Ishikawa (cell line): ENCODE measurements at regions not wholly inside any gene's neighbourhood (a gene's known extent, or its start where the extent isn't known, plus 50 kb on each side); places are given as distances from the start of the nearest gene placed in this dataset.

Experiments used
- CEBPB ChIP-seq: IDR thresholded peaks from 2 replicates; pipeline ENCODE4 v1.6.1; 2012
- CREB1 ChIP-seq: IDR thresholded peaks from 2 replicates; pipeline ENCODE4 v1.6.1; 2012; ENCODE audit warnings: low read depth
- EGR1 ChIP-seq: IDR thresholded peaks from 2 replicates; pipeline ENCODE4 v1.6.1; 2012
- EP300 ChIP-seq: IDR thresholded peaks from 2 replicates; pipeline ENCODE4 v1.6.1; 2012; ENCODE audit warnings: borderline replicate concordance
- FOXM1 ChIP-seq: IDR thresholded peaks from 2 replicates; pipeline ENCODE4 v1.6.1; 2012; ENCODE audit warnings: low read depth, borderline replicate concordance
- NFIC ChIP-seq: IDR thresholded peaks from 2 replicates; pipeline ENCODE4 v1.6.1; 2012
- RAD21 ChIP-seq: IDR thresholded peaks from 2 replicates; pipeline ENCODE4 v1.6.1; 2012; ENCODE audit warnings: low read depth
- TAF1 ChIP-seq: IDR thresholded peaks from 2 replicates; pipeline ENCODE4 v1.6.1; 2012; ENCODE audit warnings: low read depth, mild to moderate bottlenecking
- TCF12 ChIP-seq: IDR thresholded peaks from 2 replicates; pipeline ENCODE4 v1.6.1; 2012; ENCODE audit warnings: low read depth
- TEAD4 ChIP-seq: IDR thresholded peaks from 2 replicates; pipeline ENCODE4 v1.6.1; 2012
- YY1 ChIP-seq: IDR thresholded peaks from 2 replicates; pipeline ENCODE4 v1.6.1; 2012; ENCODE audit warnings: low read depth
- ZBTB7A ChIP-seq: IDR thresholded peaks from 2 replicates; pipeline ENCODE4 v1.6.1; 2012; ENCODE audit warnings: low read depth
- TF ChIP-seq, protein P1 (sequence below): IDR thresholded peaks from 2 replicates; pipeline ENCODE4 v1.6.1; 2012; ENCODE audit warnings: low read depth, mild to moderate bottlenecking
- TF ChIP-seq, protein P2 (sequence below): IDR thresholded peaks from 2 replicates; pipeline ENCODE4 v1.6.1; 2012
- TF ChIP-seq, protein P3 (sequence below): IDR thresholded peaks from 2 replicates; pipeline ENCODE4 v1.6.1; 2012

DNA sequence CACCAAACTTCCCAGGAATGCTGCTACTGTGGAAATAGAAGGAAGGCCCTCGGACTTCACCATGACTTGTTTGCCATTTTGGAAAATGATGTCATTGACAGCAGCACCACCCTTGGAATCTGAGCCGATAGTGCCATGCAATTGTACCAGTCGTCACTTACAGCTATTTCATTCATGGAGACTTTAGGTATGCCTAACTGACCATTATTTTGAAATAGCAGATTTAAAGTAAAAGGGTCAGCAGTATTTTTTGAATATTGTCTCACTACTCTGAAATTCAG is 66.0 kb upstream of the ARL8B start:
- TF ChIP-seq, protein P1, sequence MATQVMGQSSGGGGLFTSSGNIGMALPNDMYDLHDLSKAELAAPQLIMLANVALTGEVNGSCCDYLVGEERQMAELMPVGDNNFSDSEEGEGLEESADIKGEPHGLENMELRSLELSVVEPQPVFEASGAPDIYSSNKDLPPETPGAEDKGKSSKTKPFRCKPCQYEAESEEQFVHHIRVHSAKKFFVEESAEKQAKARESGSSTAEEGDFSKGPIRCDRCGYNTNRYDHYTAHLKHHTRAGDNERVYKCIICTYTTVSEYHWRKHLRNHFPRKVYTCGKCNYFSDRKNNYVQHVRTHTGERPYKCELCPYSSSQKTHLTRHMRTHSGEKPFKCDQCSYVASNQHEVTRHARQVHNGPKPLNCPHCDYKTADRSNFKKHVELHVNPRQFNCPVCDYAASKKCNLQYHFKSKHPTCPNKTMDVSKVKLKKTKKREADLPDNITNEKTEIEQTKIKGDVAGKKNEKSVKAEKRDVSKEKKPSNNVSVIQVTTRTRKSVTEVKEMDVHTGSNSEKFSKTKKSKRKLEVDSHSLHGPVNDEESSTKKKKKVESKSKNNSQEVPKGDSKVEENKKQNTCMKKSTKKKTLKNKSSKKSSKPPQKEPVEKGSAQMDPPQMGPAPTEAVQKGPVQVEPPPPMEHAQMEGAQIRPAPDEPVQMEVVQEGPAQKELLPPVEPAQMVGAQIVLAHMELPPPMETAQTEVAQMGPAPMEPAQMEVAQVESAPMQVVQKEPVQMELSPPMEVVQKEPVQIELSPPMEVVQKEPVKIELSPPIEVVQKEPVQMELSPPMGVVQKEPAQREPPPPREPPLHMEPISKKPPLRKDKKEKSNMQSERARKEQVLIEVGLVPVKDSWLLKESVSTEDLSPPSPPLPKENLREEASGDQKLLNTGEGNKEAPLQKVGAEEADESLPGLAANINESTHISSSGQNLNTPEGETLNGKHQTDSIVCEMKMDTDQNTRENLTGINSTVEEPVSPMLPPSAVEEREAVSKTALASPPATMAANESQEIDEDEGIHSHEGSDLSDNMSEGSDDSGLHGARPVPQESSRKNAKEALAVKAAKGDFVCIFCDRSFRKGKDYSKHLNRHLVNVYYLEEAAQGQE: no peak
- TF ChIP-seq TAF1: no peak
- TF ChIP-seq RAD21: no peak
- no peak for TF ChIP-seq TEAD4
- TF ChIP-seq TCF12: no peak
- TF ChIP-seq EGR1: no peak

DNA sequence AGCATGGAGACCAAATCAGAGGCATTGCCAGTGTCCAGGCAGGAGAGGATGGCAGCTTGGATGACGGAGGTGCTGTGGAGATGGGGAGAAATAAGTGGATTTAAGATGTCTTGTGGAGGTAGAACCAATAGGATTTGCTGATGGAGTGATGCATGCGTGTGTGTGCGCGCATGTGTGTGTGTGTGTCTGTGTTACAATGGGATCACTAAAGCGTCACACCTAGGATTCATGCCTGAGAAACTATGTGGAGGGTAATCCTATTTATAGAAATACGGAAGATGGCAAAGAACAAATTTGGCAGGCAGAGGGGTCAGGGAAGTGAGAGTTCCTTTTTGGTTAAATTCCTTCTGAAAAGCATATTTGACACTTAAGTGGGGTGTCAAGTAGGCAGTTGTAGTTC is 64.8 kb upstream of the ARL8B start:
- TF ChIP-seq TEAD4 (no peak), TAF1 (no peak), FOXM1 (no peak), ZBTB7A (no peak), EP300 (no peak), YY1 (no peak), EGR1 (no peak), TCF12 (no peak), RAD21 (no peak)
- TF ChIP-seq, protein P2, sequence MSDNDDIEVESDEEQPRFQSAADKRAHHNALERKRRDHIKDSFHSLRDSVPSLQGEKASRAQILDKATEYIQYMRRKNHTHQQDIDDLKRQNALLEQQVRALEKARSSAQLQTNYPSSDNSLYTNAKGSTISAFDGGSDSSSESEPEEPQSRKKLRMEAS: no peak

DNA sequence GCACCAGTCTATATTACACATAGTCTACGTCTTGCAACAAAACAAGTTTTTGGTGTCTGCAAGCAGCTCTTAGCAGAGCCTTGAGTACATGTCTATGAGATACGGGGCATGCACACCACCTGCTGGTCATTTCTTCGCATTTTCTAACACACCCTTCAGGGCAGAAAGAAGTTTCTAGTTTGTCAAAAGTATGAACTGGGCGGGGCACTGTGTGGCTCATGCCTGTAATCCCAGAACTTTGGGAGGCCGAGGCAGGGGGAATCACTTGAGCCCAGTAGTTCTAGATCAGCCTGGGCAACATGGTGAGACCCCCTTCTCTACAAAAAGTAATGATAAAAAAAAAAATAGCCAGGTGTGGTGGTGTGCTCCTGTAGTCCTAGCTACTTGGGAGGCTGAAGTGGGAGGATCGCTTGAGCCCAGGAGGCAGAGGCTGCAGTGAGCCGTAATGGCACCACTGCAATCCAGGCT is 64.2 kb upstream of the ARL8B start:
- TF ChIP-seq, protein P3, sequence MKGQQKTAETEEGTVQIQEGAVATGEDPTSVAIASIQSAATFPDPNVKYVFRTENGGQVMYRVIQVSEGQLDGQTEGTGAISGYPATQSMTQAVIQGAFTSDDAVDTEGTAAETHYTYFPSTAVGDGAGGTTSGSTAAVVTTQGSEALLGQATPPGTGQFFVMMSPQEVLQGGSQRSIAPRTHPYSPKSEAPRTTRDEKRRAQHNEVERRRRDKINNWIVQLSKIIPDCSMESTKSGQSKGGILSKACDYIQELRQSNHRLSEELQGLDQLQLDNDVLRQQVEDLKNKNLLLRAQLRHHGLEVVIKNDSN: no peak
- TF ChIP-seq RAD21 (peak; percentile 75), YY1 (no peak), TEAD4 (no peak)

DNA sequence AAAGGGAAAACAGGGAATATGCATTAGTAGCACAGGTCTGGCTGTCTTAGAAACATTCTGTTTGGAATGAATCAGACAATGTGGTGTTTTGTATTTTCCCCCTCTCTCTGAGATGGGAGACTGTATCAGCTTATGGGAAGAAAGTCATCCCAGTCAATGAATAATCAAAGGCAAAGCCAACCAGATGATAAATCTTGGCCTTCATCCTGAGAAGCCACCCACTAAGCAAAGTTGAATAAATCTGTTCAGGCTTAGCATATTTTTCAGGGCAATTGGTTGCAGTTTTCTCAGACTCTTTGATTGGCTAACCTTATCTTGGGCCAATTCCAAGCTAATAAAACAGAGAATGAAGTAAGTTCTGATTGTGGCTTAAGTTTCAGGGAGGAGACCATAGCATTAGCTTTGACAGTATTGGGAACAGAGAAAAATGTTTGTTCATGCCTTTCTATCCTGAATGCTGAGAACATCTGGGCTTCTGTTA is 63.6 kb upstream of the ARL8B start:
- TF ChIP-seq RAD21 (no peak), TEAD4 (no peak), TCF12 (no peak), FOXM1 (no peak), EP300 (no peak)
- TF ChIP-seq, protein P3: no peak

DNA sequence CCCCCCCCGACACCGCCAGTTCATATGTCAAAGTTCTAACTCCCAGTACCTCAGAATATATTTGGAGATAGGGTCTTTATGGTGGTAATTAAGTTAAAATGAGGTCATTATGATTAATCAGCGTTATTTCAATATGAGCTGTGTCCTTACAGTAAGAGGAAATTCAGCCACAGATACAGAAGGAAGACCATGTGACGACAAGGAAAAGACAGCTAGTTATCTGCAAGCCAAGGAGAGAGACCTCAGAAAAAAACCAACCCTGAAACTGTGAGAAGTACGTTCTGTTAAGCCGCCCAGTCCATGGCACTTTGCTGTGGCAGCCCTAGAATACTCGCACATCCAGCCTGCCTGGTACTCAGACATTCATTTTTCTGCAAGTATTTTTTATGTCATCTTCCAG is 62.3 kb upstream of the ARL8B start:
- TF ChIP-seq CEBPB (no peak), EP300 (no peak), FOXM1 (no peak), TAF1 (no peak), TCF12 (no peak), CREB1 (no peak), RAD21 (no peak), TEAD4 (no peak), NFIC (no peak), YY1 (no peak), EGR1 (no peak)
- TF ChIP-seq, protein P1: no peak
- TF ChIP-seq, protein P3: no peak

DNA sequence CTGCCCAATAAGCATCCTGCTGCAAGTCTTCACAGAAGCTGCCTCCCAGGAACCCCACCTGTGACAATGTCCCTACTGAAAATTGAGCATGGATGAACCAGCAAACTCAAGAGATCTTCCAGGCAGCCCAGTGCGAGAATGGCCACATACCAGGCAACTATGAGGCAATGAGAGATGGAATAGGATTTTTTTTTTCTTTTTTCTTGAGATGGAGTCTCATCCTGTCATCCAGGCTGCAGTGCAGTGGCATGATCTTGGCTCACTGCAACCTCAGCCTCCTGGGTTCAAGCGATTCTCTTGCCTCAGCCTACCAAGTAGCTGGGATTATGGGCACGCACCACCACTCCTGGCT is 60.9 kb upstream of the ARL8B start:
- TF ChIP-seq CREB1: no peak
- TF ChIP-seq ZBTB7A: no peak
- TF ChIP-seq, protein P1: no peak
- TF ChIP-seq EP300: no peak
- no peak for TF ChIP-seq TEAD4
- no peak for TF ChIP-seq EGR1
- no peak for TF ChIP-seq CEBPB
- TF ChIP-seq, protein P2: no peak
